ENCODE measurements at regions not wholly inside any gene's neighbourhood (a gene's known extent, or its start where the extent isn't known, plus 50 kb on each side); places are given as distances from the start of the nearest gene placed in this dataset.
"Not testable (repeated sequence)": the region's sequence is repeated elsewhere in the genome, so short reads cannot be mapped to it uniquely, and the experiment has no call there.

DNA sequence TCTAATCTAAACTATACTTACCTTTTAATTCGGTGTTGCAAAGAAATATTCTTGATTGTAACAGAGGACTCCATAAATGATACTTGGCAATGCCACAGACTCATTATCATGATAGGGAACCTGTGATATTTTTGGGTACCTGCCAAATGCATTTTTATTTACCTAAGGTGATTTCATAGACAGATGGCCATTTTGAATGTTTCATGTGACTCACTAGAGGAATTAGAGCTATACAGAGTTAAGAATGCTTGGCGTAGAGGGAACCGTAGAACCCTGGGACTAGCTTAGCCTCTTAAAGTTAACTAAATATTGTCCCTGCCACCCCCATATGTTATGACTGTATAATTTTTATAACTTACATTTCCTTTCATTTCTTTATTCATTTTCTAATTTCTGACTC is 136.1 kb downstream of the DISP1 start:
- no peak for DNase-seq (ENCODE audit: low spot score)

DNA sequence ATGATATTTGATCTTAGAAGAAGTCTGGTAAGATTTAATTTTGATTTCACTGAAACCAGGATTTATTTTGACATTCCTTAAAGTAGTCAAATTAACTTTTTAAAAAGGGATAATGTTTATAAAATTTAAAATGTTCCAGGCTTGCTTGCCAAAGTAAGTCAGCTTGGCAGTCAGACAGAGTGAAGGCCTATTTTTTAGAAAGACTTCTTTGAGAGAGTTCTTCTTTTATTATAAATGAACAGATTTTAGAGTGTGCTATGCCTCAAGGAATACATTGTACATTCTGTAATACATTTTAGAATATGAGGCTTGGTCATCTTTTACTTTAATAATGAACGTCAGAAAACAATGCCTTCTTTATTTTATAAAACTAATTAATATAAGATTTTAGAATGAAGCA is 138.7 kb downstream of the DISP1 start:
- no peak for DNase-seq (ENCODE audit: low spot score)

- no peak for DNase-seq (ENCODE audit: low spot score)
These were observed 141.1 kb downstream of the DISP1 start for GRCh38 chr1:222955964-222956363.

- DNase-seq (ENCODE audit: low spot score) = no peak
These were observed 141.8 kb downstream of the DISP1 start for GRCh38 chr1:222956601-222957000.

DNA sequence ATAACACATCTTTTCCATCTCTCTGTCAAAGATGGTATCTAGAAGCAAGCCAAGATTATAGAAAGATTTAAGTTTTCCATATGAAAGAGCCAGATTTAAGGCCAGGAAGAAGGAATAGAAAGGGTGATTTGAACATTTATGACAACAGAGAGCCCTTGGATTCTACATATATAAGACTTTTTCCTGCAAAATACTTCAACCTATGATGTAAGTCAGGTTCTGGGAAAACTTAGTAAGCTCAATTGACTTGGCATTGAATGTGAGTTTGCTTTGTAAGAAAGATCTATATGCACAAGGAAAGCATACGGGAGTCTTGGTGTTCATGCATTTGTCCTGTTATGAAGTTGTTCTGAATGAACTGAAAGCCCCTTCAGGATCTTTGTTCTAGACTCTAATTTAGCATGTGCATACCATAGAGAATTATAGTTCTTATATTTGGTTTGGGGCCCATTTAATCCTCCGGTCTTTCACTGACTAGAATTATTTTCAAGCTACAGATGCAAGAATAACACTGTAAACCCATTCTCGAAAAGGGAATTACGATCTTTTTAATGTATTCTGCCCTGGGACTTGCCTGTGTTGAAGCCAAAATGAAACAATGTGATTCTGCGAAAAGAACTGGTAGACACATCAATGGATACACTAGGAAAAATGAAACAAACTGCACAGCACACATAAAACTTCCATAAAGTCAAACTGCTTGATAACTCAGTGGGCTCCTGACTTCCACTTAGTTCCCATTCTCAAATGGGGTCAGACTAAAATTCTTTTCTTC is 152.8 kb downstream of the DISP1 start:
- no peak for DNase-seq (ENCODE audit: low spot score)

- no peak for DNase-seq (ENCODE audit: low spot score)
These were observed 155.2 kb downstream of the DISP1 start for GRCh38 chr1:222970040-222970439.

DNA sequence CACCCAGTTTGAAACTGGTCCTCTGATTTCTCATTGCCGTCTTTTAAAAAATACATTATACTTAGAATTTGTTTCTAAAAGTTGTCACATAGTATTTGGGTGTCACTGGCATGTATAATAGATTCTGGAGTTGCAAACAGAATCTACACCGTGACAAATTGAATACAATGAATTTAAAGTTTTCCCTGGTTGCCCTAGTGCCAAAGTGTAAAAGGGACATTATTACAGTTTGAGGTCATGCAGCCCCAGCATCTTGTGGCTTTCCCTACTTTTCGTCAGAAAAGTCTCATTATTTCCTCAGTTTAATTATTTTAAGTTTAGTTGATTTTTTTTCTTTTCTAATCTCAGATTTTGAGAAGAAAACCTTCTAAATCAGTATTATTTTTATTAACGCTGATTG is 155.9 kb downstream of the DISP1 start:
- no peak for DNase-seq (ENCODE audit: low spot score)

DNA sequence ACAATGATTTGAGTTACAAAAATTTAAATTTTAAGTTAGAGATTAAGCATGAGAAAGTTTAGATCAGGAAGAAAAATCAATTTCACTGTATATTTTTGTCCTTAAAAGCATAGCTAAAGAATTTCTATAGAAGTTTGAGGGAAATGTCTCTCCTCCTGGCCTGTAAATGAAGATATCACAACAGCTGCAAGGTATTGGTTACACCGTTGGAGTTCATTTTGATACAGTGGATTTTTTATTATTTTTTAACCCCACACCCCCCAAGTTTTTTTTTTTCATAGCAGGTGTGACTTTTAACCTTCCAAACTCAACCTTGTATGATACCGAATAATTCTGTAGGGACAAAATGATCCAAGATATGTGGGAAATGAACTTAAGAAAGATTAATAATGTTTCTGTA is 156.3 kb downstream of the DISP1 start:
- DNase-seq (ENCODE audit: low spot score) = no peak

GRCh38 chr1:222973561-222973960 is 158.7 kb downstream of the DISP1 start:
- no peak for DNase-seq (ENCODE audit: low spot score)

GRCh38 chr1:222974496-222974895 is 159.7 kb downstream of the DISP1 start:
- peak; percentile 80 for DNase-seq (ENCODE audit: low spot score)

GRCh38 chr1:222975472-222976122 is 160.8 kb downstream of the DISP1 start:
- peak; percentile 10 for DNase-seq (ENCODE audit: low spot score)

DNA sequence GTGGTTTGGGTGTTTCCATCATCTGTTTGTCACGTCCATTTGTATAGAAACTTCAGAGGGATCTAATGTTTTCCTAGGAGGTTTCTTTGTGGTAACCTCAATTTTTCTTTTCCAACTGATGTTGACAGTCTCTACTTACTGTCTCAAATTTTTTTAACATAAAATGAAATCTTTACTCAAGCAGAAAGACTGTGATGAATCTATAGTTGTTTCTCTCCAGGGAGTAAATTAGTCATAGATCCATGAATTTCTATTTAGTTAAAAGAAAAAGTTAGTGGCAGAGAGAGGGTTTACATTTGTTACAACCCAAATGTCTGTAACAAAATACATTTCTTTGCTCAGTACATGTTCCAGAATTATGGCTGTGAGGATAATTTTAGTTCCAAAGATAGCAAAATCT is 161.6 kb downstream of the DISP1 start:
- no peak for DNase-seq (ENCODE audit: low spot score)

- DNase-seq (ENCODE audit: low spot score) = not testable (repeated sequence)
These were observed 162.5 kb downstream of the DISP1 start for GRCh38 chr1:222977294-222977693.

DNA sequence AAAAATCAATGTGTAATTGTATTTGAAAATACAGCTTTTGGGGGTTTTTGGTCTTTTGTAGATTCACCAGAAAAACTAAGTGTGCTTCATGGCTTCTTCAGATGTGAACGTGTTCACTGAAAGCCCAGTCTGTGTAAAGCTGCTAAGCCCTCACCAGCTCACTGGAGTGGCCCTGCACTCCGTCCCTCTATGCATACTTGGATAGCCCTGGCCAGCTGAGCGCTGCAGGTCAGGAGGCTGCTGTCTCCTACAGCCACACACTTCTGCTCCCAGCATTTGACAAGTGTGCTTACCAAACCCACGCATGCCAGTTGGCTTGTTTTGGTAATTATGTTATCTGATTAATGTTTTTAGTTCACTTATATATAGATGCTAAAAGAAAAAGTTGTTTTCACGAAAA is 163.5 kb downstream of the TLR5 start:
- DNase-seq (ENCODE audit: low spot score) = no peak

DNA sequence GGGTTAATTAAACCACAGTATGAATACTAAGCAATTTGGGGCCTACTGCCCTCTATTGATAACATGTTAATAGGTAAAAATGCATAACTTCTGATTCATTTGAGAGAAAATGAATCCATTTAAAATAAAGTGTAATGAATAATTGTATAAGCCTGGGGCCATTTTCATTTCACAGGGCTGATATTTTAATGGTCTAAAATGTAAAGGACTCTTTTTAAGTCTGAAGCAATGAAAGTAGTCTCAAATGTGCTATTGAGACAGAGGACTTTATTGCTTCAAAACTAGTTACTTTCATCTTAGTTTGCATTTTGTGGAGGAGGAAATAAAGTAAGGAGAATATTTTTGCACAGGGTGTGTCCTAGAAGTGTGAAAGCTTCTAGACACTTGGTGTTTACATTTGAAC is 155.4 kb downstream of the TLR5 start:
- no peak for DNase-seq (ENCODE audit: low spot score)

GRCh38 chr1:222989443-222989842 is 153.6 kb downstream of the TLR5 start:
- DNase-seq (ENCODE audit: low spot score) = no peak

- DNase-seq (ENCODE audit: low spot score) = no peak
These were observed 151.9 kb downstream of the TLR5 start for GRCh38 chr1:222991177-222991576.

GRCh38 chr1:222991908-222992307 is 151.1 kb downstream of the TLR5 start:
- DNase-seq (ENCODE audit: low spot score) = no peak

DNA sequence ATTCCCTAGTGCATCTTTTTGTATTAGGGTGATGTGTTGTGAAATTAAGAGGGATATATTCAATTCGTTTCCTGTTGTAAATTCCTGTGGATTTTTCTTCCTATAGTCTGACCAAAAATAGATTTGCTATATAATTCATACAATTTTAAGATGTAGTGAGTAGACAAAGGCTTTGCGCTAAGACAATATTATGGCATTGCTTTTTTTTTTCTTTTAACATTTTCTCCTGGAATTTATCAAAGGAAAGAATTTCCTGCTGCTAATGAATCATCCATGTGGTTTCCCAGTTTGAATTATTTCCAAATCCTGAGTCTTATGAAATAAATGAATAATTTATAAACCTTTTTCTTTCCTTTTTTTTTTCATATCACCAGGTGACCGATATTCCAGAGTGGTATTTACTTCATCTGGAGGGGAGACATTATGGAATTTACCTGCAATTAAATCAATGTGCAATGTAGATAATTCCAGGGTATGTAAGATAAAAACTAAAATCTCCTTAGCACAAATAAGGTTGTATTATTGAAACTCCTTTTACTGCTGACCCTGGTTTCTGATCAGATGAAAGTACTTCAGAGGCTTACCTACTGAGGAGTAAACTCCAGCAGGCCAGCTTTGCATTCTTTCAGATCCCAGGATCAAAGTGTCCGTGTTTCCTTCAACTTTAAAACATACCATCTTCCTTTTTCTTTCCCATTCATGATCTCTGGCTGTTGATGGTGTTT is 148.4 kb downstream of the TLR5 start:
- peak; percentile 46 for DNase-seq (ENCODE audit: low spot score)

DNA sequence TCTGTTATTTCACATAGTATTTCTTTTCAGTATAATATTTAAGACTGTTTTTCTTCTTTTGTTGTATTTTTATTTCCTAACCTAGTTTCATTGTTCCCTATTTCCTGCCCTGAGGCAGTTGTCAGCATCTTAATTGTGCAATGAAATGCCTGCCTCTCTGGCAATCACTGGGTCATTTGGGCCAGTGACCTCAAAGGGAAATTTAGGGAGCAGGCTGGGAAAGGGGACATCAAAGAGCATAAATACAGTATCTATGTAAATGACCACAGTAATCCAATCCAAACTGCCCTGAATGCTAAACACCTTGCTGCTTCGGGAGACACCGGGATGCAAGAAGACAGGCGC is 147.8 kb downstream of the TLR5 start:
- no peak for DNase-seq (ENCODE audit: low spot score)

DNA sequence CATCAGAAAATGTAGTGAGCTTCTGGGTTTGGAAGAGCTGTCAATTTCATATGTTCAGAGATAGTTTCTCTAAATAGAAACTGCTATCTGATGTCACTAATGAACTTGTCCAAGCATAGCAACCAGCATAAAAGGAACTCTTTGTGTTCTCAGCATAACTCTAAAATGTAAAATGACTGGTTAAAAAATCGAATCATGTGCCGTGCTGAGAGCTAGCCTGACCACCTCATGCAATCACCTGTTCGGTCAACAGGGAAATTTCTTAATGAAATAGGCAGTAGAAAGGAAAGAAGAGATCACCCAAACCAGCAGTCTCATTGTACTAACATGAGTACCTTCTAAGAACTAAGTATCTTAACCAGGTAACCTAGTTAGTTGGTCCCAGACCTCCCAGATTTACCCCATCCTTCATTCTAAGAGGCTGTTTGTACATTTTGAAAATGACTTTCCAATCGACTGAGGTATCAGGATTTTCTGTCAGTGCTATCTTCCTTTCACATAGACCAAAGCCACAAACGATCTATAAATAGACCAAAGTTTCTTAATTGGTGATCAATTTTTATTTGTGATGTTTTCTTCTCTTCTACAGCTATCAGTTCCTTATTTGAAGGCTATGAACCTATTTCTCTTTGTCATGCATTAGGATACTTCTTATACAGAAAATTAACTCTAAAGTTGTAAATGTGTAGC is 147.3 kb downstream of the TLR5 start:
- no peak for DNase-seq (ENCODE audit: low spot score)

GRCh38 chr1:222996310-222996975 is 146.6 kb downstream of the TLR5 start:
- no peak for DNase-seq (ENCODE audit: low spot score)
